Superior temporal gyrus (tissue), 1 donor: ENCODE measurements at regions not wholly inside any gene's neighbourhood (a gene's known extent, or its start where the extent isn't known, plus 50 kb on each side); places are given as distances from the start of the nearest gene placed in this dataset.
A peak's percentile ranks its signal among the peaks of the same experiment; 100 is the strongest.

Experiments used
- DNase-seq: peaks from one replicate; pipeline ENCODE4 v3.0.0-alpha.2; 2016; ENCODE audit errors: extremely low spot score

DNA sequence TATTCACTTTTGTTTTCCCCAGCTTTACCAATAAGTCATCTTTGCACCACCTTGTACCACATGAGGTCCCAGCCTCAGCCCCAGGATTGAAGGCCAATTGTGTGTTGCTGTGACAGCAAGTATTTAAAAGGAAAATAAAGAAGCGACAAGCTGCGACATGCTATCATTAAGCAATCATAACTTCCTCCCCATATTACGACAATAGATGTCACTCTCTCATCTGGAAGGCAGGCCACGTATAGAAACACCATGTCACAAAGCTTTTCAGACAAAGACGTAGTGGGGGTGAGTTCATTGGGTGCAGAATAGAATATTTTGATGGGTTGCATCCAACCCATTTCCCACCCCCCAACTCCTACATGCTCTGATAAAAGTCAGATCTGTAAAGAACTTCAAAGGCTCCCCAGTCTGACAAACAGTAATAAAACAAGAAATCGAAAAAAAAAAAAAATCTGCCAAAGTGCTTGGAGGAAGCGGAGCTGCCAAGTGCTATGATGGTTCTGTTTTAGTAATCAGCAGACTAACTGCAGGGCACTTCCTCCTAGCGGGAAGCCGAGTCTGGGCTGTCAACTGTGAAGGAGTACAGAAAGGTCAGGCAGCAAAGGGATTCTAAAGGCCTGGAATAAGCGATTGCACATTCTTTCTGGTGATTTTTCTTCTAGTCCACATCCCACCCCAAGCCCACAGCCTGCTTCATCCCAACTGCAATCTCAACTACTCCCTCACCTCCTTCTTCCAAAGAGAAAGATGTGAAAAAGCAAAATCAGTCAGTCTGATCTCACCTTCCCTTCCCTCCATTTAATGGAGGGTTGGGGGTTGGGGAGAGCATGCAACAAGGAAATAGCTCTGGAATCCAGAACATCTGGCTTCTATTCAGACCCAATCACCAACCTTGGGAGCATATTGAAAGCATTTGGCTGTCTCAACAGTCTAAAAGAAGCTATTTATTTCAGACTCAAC lies 131.4 kb upstream of the UBASH3B start:
- no peak for DNase-seq

DNA sequence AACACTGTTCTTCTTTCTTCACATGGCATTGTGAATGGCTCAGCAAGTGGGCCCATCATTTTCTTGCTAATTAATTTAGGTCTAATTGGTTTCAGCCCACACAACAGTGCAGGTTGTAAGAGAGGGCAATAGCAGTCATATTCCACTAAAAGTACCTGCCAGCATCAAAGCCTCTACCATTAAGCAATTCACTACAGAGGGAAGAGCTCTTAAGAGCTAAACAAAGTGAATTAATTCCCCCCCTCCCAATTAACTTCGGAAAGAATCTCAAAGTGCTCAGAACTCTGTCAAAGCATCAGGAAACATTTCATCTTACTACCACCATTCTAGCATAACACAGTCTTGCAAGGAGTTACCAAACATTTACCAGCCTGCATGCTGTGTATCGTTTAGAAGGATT lies 133.9 kb upstream of the UBASH3B start:
- DNase-seq, result no peak

GRCh38 chr11:122517403-122518379 lies 137.8 kb upstream of the UBASH3B start:
- no peak for DNase-seq

DNA sequence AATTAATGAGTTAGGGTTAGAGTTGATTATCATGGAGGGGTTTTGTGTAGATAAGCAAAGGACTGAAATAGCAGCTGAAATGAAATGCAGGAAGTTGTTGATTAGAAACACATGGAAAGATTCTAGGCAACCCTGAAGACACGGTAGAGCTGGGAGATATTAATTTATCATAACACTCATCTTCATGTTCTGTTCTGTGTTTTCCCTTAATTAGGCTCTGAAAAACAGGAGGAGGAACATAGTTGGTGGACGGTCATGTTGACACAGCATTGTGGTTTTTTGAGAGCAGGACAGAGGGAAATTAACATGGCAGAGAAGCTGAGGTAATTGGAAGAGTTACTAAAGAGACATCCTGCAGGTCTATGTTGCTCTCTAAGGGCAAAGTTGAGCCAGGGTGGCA lies 138.8 kb upstream of the UBASH3B start:
- no peak for DNase-seq

DNA sequence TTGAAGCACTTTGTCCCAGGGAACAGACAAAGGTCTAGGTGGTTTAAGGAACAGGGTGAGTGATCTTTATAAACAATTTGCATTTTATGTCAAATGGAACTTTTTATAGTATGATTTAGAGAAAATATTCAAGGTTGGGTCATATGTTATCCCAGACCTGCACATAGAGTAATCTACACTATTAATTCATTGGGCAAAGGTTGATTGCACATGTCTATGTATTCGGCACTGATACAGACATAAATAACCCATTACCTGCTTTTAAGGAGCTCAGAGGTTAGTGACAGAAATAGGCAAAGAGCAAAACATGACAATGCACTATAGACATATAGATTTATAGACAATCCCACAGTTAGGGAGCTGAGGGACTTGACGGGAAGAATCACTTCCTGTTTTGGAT lies 141.5 kb upstream of the UBASH3B start:
- DNase-seq, result no peak

- DNase-seq, result no peak
Observed at GRCh38 chr11:122513328-122513727, 142.2 kb upstream of the UBASH3B start.

- DNase-seq, result no peak
Observed at GRCh38 chr11:122512688-122513087, 142.8 kb upstream of the UBASH3B start.

DNA sequence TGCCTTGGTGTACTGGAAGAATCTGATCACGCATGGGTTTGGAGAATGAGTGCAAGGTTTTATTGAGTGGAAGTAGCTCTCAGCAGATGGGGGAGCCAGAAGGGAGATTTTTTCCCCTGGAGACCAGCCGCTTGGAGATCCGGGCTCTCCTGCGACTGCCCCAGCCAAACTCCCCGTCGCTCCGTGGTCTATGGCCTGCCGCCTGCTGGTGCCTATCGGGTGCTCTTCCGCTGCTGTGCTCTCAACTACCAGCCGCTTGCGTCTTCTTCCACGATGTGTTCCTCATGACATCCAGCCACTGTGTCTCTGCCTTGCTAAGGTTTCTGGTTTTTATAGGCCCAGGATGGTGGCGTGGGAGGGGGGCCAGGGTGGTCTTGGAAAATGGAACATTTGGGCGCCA lies 145.6 kb upstream of the UBASH3B start:
- DNase-seq, result no peak

DNA sequence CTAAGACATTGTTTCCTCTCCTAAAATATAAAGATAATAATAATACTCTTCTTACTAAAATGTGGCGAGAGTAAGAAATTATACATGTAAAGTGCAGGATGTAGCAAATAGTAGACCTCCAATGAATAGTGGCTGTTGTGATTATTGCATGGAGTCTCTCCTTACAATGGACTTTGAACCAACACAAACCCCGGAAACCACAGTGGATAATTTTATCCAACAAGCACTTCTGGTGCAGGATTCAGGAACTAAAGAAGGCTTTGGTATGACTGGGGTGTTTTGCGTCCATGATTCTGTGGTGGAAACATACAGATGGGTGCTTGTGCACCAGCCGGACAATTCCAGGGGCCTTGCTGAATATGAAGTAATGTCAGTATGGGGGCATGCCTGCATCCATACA lies 146.4 kb upstream of the UBASH3B start:
- no peak for DNase-seq

GRCh38 chr11:122505304-122506006 lies 150.1 kb upstream of the UBASH3B start:
- peak; percentile 96 for DNase-seq

- DNase-seq, result no peak
Observed at GRCh38 chr11:122494221-122494620, 161.3 kb upstream of the UBASH3B start.

DNA sequence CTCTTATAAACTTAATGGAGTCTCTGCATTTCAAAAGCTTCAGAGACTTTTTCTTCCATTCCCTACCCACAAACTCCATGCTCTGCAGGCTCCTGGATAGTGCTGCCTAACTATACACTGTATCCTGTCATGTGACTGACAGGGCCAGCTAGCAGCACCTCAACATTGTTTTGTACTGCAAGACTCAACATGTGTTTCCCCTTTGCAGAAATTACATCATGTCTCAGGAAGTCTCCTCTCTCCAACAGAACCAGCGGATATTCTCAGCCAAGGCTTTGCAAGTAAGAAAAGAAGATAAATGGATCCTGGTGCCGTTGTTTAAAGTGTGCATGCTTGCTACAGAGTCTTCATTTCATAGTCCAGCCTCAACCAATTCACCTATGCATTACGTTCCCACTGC lies 164.0 kb upstream of the UBASH3B start:
- DNase-seq, result peak; percentile 23

- no peak for DNase-seq
Observed at GRCh38 chr11:122488892-122489706, 166.4 kb upstream of the UBASH3B start.

DNA sequence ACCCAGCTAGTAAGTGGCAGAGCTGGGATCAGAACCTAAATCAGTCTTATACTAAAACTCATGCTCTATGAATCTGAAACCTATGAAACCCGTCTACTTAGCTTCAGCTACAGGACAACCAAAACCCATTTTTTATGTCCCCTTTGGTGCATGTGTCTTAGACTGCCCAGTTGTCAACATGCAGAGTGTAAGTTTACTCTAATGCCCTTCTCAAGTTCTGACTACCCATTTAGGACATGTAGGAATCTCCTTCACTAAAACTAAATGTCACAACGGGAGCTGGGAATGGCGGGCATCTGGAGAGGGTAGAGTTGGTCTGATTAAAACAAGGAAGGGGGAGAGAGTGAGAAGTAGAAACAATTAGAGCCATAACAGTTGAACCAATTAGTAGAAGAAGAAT lies 167.9 kb upstream of the UBASH3B start:
- no peak for DNase-seq

GRCh38 chr11:122486793-122487495 lies 168.6 kb upstream of the UBASH3B start:
- no peak for DNase-seq

DNA sequence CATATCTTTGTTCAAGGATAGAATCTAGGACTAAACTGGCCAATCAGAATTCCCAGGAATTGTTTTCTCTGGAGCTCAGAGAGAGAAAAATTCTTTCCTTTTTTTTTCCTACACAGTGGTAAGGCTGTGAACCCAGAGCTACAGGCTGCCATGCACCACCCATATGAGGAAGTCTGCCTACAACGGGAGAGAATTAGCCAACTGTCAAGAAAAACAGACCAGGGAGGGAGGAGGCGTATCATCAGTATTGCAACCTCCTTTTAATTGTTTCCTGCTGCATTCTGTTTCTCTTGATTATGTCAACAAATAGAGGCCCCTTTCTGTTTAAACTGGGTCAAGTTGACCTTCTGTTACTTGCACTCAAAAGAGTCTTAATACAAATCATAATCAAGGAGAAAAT lies 176.5 kb upstream of the UBASH3B start:
- no peak for DNase-seq

GRCh38 chr11:122468965-122469364 lies 186.6 kb upstream of the UBASH3B start:
- DNase-seq, result no peak

DNA sequence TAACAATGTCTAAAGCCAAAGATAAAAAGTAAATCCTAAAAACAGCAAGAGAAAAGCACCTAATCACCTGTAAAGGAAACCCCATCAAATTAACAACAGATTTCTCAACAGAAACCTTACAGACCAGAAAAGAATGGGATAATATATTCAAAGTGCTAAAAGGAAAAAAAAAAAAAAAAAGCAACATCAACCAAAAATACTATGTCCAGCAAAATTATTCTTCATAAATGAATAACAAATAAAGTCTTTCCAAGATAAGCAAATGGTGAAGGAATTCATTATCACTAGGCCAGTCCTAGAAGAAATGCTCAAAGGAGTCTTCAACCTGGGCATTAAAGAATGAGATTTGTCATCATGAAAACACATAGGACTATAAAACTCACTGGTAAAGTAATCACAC lies 192.0 kb upstream of the UBASH3B start:
- DNase-seq, result no peak

DNA sequence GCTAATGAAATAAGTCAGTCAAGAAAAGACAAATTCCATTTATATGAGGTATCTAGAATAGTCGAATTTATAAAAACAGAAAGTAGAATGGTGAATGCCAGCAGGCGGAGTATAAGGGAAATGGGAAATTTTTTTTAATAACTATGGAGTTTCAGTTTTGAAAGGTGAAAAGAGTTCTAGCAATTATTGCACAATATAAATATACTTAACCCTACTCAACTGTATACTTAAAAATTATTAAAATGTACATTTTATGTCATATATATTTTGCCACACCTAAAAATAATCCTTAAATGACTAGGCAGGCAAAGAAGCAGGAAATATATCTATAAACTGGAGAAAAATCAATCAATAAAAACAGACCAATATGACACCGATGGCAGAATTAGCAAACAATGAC lies 196.5 kb upstream of the UBASH3B start:
- DNase-seq, result no peak

- DNase-seq, result peak; percentile 63
Observed at GRCh38 chr11:122453586-122453985, 201.9 kb upstream of the UBASH3B start.
